ENCODE measurements at regions not wholly inside any gene's neighbourhood (a gene's known extent, or its start where the extent isn't known, plus 50 kb on each side); places are given as distances from the start of the nearest gene placed in this dataset.

- TF ChIP-seq EZH2phosphoT487 (IDR thresholded peaks at IDR 0.05; ENCODE audit: low read length) (no peak), CTCF (IDR thresholded peaks at IDR 0.05; ENCODE audit: low read length) (no peak)
These were observed 98.3 kb downstream of the MRPL36 start for GRCh38 chr5:1701216-1701864.
